Stimulated activated naive B cell treated with anti-CD40 and anti-IgM and Interleukin-4, amounts not matched to agents 10 μg/mL and 1 μg/mL and 100 μg/mL, for 72 hours (primary cell): ENCODE measurements at regions not wholly inside any gene's neighbourhood (a gene's known extent, or its start where the extent isn't known, plus 50 kb on each side); places are given as distances from the start of the nearest gene placed in this dataset.
A peak's percentile ranks its signal among the peaks of the same experiment; 100 is the strongest.

Experiments used
- ATAC-seq, 2 donors: fragments of 150-1000 bp; cut with Tn5 transposase; replicated peaks; 2 replicates each; pipeline ENCODE4 v1.10.0; 2021; ENCODE audit warnings: moderate library complexity in 1 of 2
- DNase-seq: peaks from one replicate; pipeline ENCODE4 v3.0.0; 2021
- H3K27ac Mint-ChIP-seq: one replicate; pipeline ENCODE4 v1.8.0; 2022; ENCODE audit warnings: mild to moderate bottlenecking, mixed read lengths
- H3K27me3 Mint-ChIP-seq, 2 donors: one replicate each; pipeline ENCODE4 v1.8.0; 2022; ENCODE audit warnings: mixed read lengths in 2 of 2
- H3K36me3 Mint-ChIP-seq, 2 donors: one replicate each; pipeline ENCODE4 v1.8.0; 2022; ENCODE audit warnings: mixed read lengths in 2 of 2, mild to moderate bottlenecking in 1 of 2
- H3K4me1 Mint-ChIP-seq, 2 donors: one replicate each; pipeline ENCODE4 v1.8.0; 2022; ENCODE audit warnings: mixed read lengths in 2 of 2, mild to moderate bottlenecking in 1 of 2
- H3K4me3 Mint-ChIP-seq, 2 donors: one replicate each; pipeline ENCODE4 v1.8.0; 2022; ENCODE audit warnings: mild to moderate bottlenecking in 2 of 2, mixed read lengths in 2 of 2, moderate library complexity in 1 of 2
- H3K9me3 Mint-ChIP-seq, 2 donors: one replicate each; pipeline ENCODE4 v1.8.0; 2022; ENCODE audit warnings: mixed read lengths in 2 of 2, mild to moderate bottlenecking in 1 of 2

DNA sequence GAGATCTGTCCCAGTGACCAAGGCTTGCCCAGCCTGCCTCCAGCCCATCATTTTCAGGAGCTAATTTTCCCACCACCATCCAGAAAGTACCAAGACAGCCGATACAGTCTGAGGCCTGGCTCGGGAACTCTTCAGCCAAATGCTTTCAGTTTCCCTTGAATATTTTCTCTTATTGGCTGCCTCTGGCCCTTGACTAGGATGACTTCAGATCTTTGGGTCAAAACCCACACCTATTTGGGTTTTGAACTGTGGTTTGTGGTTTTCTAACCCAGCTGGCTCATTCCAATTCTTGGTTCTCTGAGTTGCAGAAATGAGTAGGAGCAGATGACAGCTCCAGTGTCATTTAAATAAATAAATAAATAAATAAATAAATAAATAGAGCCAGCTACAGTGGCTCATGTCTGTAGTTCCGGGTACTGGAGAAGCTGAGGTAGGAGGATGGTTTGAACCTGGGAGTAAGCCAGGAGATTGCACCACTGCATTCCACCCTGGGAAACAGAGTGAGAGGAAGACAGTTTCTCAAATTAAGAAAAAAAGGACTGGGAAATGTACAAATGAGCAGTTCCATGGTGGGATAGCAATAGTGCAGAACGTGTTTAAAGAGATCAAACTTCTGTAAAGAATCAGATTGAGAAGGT is 465.0 kb upstream of the SOX11 start:
- H3K4me1 Mint-ChIP-seq: no peaks in the 10 kb centered on the region
- no peak overlapping the region for H3K4me3 Mint-ChIP-seq
- DNase-seq (no peak), ATAC-seq (no peak)
- no peaks in the 10 kb centered on the region for H3K27me3 Mint-ChIP-seq
- peaks cover 3 to 9% of the 10 kb centered on the region in 2 donors for H3K9me3 Mint-ChIP-seq
- H3K27ac Mint-ChIP-seq: no peak overlapping the region
- H3K36me3 Mint-ChIP-seq: no peaks in the 10 kb centered on the region

- Mint-ChIP-seq H3K36me3 (no peaks in the 10 kb centered on the region), H3K27me3 (no peaks in the 10 kb centered on the region), H3K4me3 (no peak overlapping the region), H3K9me3 (peaks cover 3 to 7% of the 10 kb centered on the region in 2 donors), H3K4me1 (no peaks in the 10 kb centered on the region), H3K27ac (no peak overlapping the region)
- DNase-seq (no peak), ATAC-seq (no peak)
These were observed 462.6 kb upstream of the SOX11 start for GRCh38 chr2:5229574-5229973.

- no peak overlapping the region for H3K4me3 Mint-ChIP-seq
- DNase-seq (no peak), ATAC-seq (no peak)
- no peaks in the 10 kb centered on the region for H3K4me1 Mint-ChIP-seq
- H3K27ac Mint-ChIP-seq: no peak overlapping the region
- H3K9me3 Mint-ChIP-seq: peaks cover 3 to 6% of the 10 kb centered on the region in 2 donors
- H3K36me3 Mint-ChIP-seq: no peaks in the 10 kb centered on the region
- H3K27me3 Mint-ChIP-seq: no peaks in the 10 kb centered on the region
These were observed 461.7 kb upstream of the SOX11 start for GRCh38 chr2:5230444-5230843.

DNA sequence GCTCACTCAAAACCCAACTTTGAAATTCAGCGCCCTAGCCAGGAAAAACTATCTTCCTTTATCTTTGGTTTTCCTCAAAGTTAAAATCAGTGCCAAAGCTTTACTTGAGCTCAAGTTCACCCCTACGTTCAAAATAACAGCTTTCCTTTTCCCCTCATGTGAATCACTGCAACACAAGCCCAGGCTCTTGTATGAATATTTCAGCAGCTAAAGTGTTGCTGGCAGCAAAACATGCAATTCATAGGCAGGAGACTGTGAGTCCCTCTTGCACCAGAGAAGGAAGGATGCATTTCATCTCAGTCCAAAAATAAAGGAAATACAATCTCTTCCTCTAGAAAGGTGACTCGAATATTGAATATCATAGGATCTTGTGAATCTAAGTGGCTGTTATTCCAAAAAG is 461.3 kb upstream of the SOX11 start:
- DNase-seq (no peak), ATAC-seq (no peak)
- Mint-ChIP-seq H3K4me1 (no peaks in the 10 kb centered on the region), H3K36me3 (no peaks in the 10 kb centered on the region), H3K27me3 (no peaks in the 10 kb centered on the region), H3K9me3 (peaks cover 3 to 6% of the 10 kb centered on the region in 2 donors), H3K4me3 (no peak overlapping the region), H3K27ac (no peak overlapping the region)

DNA sequence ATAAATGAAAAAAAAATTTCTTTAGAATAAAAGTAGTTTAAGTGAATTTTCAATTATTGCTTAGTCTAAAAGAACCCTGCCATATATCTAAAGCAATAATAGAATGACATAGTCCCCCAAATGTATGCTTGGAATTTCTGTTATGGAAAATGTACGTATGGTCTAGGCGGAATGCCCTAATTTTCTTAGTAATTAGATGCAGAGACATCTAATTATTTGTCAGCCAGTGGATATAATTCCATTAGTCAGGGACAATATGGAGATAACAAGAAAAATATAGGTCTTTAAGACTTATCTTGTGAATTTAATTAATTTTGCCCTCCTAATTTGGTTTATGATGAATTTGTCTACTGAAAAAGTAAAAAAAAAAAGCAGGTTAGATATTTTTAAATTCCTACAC is 460.9 kb upstream of the SOX11 start:
- no peak overlapping the region for H3K27ac Mint-ChIP-seq
- no peaks in the 10 kb centered on the region for H3K27me3 Mint-ChIP-seq

GRCh38 chr2:5234563-5234962 is 457.6 kb upstream of the SOX11 start:
- Mint-ChIP-seq H3K4me1 (no peaks in the 10 kb centered on the region), H3K4me3 (no peak overlapping the region), H3K27ac (no peak overlapping the region), H3K27me3 (no peaks in the 10 kb centered on the region), H3K9me3 (peaks cover 0 to 3% of the 10 kb centered on the region in 2 donors), H3K36me3 (no peaks in the 10 kb centered on the region)
- ATAC-seq (peak in 1 of 2 donors; percentile 12), DNase-seq (no peak)

More for the DNA sequence above, 460.9 kb upstream of the SOX11 start:
- DNase-seq (no peak), ATAC-seq (no peak)
- Mint-ChIP-seq H3K36me3 (no peaks in the 10 kb centered on the region), H3K4me3 (no peak overlapping the region), H3K9me3 (peaks cover 3 to 6% of the 10 kb centered on the region in 2 donors), H3K4me1 (no peaks in the 10 kb centered on the region)

DNA sequence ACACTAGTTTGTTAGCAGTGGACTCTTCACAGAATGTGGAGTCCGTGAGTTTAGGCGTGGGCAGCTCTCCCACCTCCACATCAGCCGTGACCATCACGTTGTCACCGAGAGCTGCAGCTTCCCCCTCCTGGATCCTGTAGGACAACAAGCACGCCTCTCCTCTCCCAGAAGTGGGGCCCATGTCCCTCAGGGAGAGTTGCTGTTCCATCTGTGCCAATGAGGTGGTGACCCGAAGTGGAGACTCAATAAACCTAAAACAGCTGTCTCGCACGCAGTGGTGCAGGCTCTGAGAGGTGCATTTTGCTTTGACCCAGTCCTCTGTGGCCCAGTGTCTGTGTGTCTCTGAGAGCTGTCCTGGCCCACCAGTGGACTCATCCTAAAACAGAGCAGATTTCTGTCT is 456.5 kb upstream of the SOX11 start:
- DNase-seq (no peak), ATAC-seq (no peak)
- Mint-ChIP-seq H3K4me3 (no peak overlapping the region), H3K36me3 (no peaks in the 10 kb centered on the region), H3K9me3 (peaks cover 0 to 3% of the 10 kb centered on the region in 2 donors), H3K27me3 (no peaks in the 10 kb centered on the region), H3K27ac (no peak overlapping the region), H3K4me1 (no peaks in the 10 kb centered on the region)

DNA sequence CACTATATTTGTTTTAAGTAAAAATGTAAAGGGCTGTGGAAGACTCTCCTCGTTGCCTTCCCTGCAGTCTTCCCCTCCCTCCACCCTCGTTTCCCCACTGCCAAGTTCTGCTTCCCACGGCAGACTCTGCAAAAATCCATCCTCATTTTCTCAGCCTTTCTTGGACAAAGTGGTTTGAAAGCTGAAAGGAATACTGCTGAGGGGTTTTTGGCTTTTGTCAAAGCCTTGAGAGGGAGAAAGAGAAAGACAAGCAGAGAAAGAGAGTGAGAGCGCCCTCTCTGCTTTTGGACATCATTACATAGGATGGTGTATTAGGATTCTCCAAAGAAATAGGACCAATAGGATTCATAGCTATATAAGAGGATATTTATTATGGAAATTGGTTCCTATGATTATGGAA is 455.9 kb upstream of the SOX11 start:
- ATAC-seq (no peak), DNase-seq (no peak)
- H3K9me3 Mint-ChIP-seq: peaks cover 0 to 3% of the 10 kb centered on the region in 2 donors
- H3K27ac Mint-ChIP-seq: no peak overlapping the region
- no peak overlapping the region for H3K4me3 Mint-ChIP-seq
- H3K27me3 Mint-ChIP-seq: no peaks in the 10 kb centered on the region
- H3K4me1 Mint-ChIP-seq: no peaks in the 10 kb centered on the region
- H3K36me3 Mint-ChIP-seq: no peaks in the 10 kb centered on the region

- Mint-ChIP-seq H3K27ac (no peak overlapping the region), H3K27me3 (no peaks in the 10 kb centered on the region), H3K4me1 (no peaks in the 10 kb centered on the region), H3K36me3 (no peaks in the 10 kb centered on the region), H3K9me3 (peaks cover 2 to 5% of the 10 kb centered on the region in 2 donors), H3K4me3 (no peak overlapping the region)
- no peak for DNase-seq
- no peak for ATAC-seq
These were observed 449.4 kb upstream of the SOX11 start for GRCh38 chr2:5242751-5243150.

- DNase-seq: no peak
These were observed 441.7 kb upstream of the SOX11 start for GRCh38 chr2:5250482-5250881.

DNA sequence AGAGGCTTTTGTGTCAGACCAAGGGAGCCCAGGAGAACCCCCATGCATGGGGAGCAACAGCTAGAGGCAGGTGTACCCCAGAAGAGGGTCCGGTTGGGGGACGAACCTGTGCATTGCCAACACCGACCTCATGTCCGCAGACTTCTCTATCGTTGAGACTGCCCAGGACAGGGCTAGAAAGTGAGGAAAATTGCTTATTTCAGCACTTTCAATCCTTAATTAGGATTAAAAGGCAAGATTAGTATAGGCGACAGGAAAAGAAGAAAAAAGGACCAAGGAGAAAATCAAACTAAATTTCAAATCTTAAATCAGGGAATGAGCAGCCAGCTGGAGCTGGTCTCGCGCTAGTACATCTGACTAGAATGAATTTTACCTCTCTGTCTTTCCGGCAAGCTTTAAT is 438.9 kb upstream of the SOX11 start:
- ATAC-seq: no peak
- Mint-ChIP-seq H3K36me3 (no peaks in the 10 kb centered on the region), H3K4me3 (no peak overlapping the region), H3K27me3 (no peaks in the 10 kb centered on the region), H3K9me3 (peaks cover 6 to 16% of the 10 kb centered on the region in 2 donors), H3K27ac (no peak overlapping the region), H3K4me1 (no peaks in the 10 kb centered on the region)
- no peak for DNase-seq

More at GRCh38 chr2:5250482-5250881, 441.7 kb upstream of the SOX11 start:
- H3K4me1 Mint-ChIP-seq: no peaks in the 10 kb centered on the region
- H3K4me3 Mint-ChIP-seq: no peak overlapping the region
- H3K36me3 Mint-ChIP-seq: no peaks in the 10 kb centered on the region
- no peaks in the 10 kb centered on the region for H3K27me3 Mint-ChIP-seq
- ATAC-seq: no peak
- peaks cover 6 to 16% of the 10 kb centered on the region in 2 donors for H3K9me3 Mint-ChIP-seq
- H3K27ac Mint-ChIP-seq: no peak overlapping the region

DNA sequence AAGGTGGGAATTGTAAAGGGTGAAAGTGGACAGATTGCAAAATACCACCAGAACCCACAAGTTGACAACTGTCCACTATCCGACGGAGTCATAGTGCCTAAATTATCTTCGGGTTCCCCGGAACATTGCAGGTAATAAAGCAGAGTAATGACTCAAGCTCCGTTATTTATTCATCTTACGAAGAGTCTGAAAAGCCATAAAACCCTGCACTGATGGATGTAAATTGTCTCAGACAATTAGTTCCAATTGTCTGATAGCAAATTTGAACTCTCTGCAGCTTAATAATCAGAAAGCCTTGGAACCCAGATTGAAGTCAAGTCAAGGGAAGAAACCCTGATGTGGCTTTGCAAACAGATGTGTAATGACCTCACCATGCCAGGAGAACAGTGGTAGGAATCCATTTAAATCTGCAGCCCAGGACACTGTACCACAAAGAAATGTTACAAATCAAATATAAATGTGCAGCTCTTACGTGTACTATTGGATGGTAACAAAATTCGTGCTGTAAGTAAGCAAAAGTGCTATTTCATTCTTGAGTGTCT is 437.3 kb upstream of the SOX11 start:
- Mint-ChIP-seq H3K9me3 (peaks cover 11 to 24% of the 10 kb centered on the region in 2 donors), H3K27ac (no peak overlapping the region), H3K36me3 (no peaks in the 10 kb centered on the region), H3K4me1 (no peaks in the 10 kb centered on the region), H3K4me3 (no peak overlapping the region), H3K27me3 (no peaks in the 10 kb centered on the region)
- DNase-seq (no peak), ATAC-seq (no peak)

DNA sequence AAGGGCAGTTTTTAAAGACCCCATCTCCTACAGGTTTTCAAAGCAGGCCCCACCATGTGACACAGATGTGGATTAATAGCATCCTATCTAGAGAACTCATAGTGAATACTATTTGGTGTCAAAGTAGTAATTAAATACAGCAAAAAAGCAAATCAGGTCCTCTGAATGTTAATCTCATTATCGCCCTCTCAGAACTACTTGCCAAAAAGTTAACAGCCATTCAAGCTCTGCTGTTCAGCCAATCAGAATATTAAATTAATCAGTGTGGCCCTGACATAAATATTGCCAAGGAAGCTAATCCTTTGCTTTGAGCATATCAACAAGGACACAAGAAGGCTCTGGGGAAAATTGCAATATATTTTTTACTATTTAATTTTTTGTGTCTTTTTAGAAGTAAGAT is 428.9 kb upstream of the SOX11 start:
- no peak overlapping the region for H3K27ac Mint-ChIP-seq
- DNase-seq (no peak), ATAC-seq (no peak)
- no peak overlapping the region for H3K4me3 Mint-ChIP-seq
- no peaks in the 10 kb centered on the region for H3K36me3 Mint-ChIP-seq
- no peaks in the 10 kb centered on the region for H3K4me1 Mint-ChIP-seq
- peaks cover 8 to 9% of the 10 kb centered on the region in 2 donors for H3K9me3 Mint-ChIP-seq
- no peaks in the 10 kb centered on the region for H3K27me3 Mint-ChIP-seq

- Mint-ChIP-seq H3K4me1 (no peaks in the 10 kb centered on the region), H3K36me3 (no peaks in the 10 kb centered on the region), H3K27ac (no peak overlapping the region), H3K4me3 (no peak overlapping the region), H3K27me3 (no peaks in the 10 kb centered on the region), H3K9me3 (peaks cover 8 to 9% of the 10 kb centered on the region in 2 donors)
- no peak for ATAC-seq
- no peak for DNase-seq
These were observed 427.8 kb upstream of the SOX11 start for GRCh38 chr2:5264361-5264760.

DNA sequence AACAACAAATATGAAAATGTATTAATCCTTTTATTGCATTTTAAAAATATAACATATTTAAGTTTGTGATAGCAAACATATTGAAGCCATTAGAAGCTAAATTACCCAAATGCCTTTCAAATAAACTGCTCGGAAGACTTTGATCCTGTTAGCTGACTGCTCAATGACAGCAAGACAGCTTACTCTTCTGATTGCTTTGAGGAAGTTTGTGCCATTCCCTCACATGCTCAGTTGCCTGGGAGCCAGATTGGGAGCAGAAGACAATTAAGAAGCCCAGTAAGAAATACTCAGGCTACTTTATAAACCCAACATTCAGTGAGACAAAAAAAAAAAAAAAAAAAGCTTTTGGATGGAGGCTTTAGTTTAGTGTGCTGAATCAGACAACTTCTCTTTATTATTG is 407.1 kb upstream of the SOX11 start:
- no peak overlapping the region for H3K27ac Mint-ChIP-seq
- ATAC-seq (no peak), DNase-seq (no peak)
- no peaks in the 10 kb centered on the region for H3K27me3 Mint-ChIP-seq
- no peak overlapping the region for H3K4me3 Mint-ChIP-seq
- no peaks in the 10 kb centered on the region for H3K36me3 Mint-ChIP-seq
- no peaks in the 10 kb centered on the region for H3K4me1 Mint-ChIP-seq
- H3K9me3 Mint-ChIP-seq: peaks cover 0 to 1% of the 10 kb centered on the region in 2 donors
